HepG2 (cell line): ENCODE measurements at regions not wholly inside any gene's neighbourhood (a gene's known extent, or its start where the extent isn't known, plus 50 kb on each side); places are given as distances from the start of the nearest gene placed in this dataset.

ENCODE experiments used
- ATAC-seq: fragments of 200-7000 bp; cut with Tn5 transposase; 3 replicates; pipeline ENCODE4 v1.9.1; 2020; ENCODE audit warnings: mild to moderate bottlenecking, moderate library complexity
- BruUV-seq: library from RNA; stranded (reverse); fragments of 400-500 nt; replicated peaks from 2 replicates; lab custom pipeline; 2021; lab: Mats Ljungman, UMichigan
- CTCF ChIA-PET: fragments of 300-600 bp; formaldehyde crosslinking; extraction: SDS; loops from one replicate; lab custom pipeline; 2021; ENCODE audit warnings: low total read pairs, inconsistent platforms, low intra/inter-chr PET ratio; lab: Yijun Ruan, JAX
- POLR2A ChIA-PET: fragments of 350-600 bp; sonication (Branson Sonifier 250); formaldehyde crosslinking; loops from one replicate; lab custom pipeline; 2020; ENCODE audit warnings: antibody characterized with exemption, inconsistent platforms; lab: Yijun Ruan, JAX
- DNase-seq: peaks from one replicate; pipeline ENCODE4 v3.0.0-alpha.2; 2015; ENCODE audit warnings: low spot score
- FAIRE-seq: peaks from 3 replicates; lab custom pipeline; 2011; peaks lifted over from hg19 to GRCh38; lab: Jason Lieb, UNC
- H2AFZ ChIP-seq: one replicate; pipeline ENCODE4 v1.6.1; 2011; ENCODE audit warnings: low read length, inconsistent platforms
- H3K27ac ChIP-seq: fragments of 300-600 bp; 3 replicates; pipeline ENCODE4 v1.8.0; 2011; ENCODE audit warnings: mixed run types, mild to moderate bottlenecking, mixed read lengths, low read length, inconsistent platforms; ENCODE audit not compliant: insufficient read depth; ENCODE audit errors: extremely low read length
- H3K27me3 ChIP-seq, 2 experiments: fragments of 200-600 bp in 1 of 2; 2 replicates in 1 of 2; 3 replicates in 1 of 2; pipeline versions ENCODE4 v1.6.0 to v1.8.0; 2011; ENCODE audit warnings: low read length in 2 of 2, mild to moderate bottlenecking in 2 of 2, moderate library complexity in 2 of 2, inconsistent platforms in 1 of 2; ENCODE audit not compliant: insufficient read depth in 2 of 2, control insufficient read depth in 1 of 2
- H3K36me3 ChIP-seq, 2 experiments: fragments of 200-600 bp in 1 of 2; replicated peaks in 1 of 2; 2 replicates in 1 of 2; 3 replicates in 1 of 2; pipeline versions ENCODE4 v1.5.1 to v1.8.0; 2011; ENCODE audit warnings: low read length in 2 of 2, inconsistent platforms in 1 of 2; ENCODE audit not compliant: insufficient read depth in 2 of 2, control insufficient read depth in 1 of 2
- H3K4me1 ChIP-seq: 2 replicates; pipeline ENCODE4 v1.5.1; 2012; ENCODE audit warnings: low read length, inconsistent platforms; ENCODE audit not compliant: insufficient read depth
- H3K4me2 ChIP-seq: 2 replicates; pipeline ENCODE4 v1.6.0; 2011; ENCODE audit warnings: low read depth, low read length, inconsistent platforms
- H3K4me3 ChIP-seq, 3 experiments: fragments of 200-600 bp in 1 of 3; sonication (generic), shearing (Covaris generic) in 1 of 3; replicated peaks in 1 of 3; 2 replicates each; pipeline ENCODE4 v1.5.1; 2011 to 2016; ENCODE audit warnings: low read length in 3 of 3, inconsistent platforms in 2 of 3, low read depth in 2 of 3, mild to moderate bottlenecking in 2 of 3, control low read depth in 1 of 3, mixed read lengths in 1 of 3; ENCODE audit not compliant: insufficient read depth in 1 of 3
- H3K79me2 ChIP-seq: one replicate; pipeline ENCODE4 v1.6.1; 2011; ENCODE audit warnings: low read length, inconsistent platforms; ENCODE audit not compliant: insufficient read depth
- H3K9ac ChIP-seq: 2 replicates; pipeline ENCODE4 v1.6.0; 2011; ENCODE audit warnings: mild to moderate bottlenecking, low read depth, low read length, inconsistent platforms; ENCODE audit not compliant: insufficient read depth
- H3K9me3 ChIP-seq: 2 replicates; pipeline ENCODE4 v1.5.1; 2012; ENCODE audit warnings: mild to moderate bottlenecking, low read length
- H4K20me1 ChIP-seq: 2 replicates; pipeline ENCODE4 v1.6.0; 2011; ENCODE audit warnings: inconsistent platforms, mild to moderate bottlenecking, low read length, moderate library complexity; ENCODE audit not compliant: insufficient read depth
- CENPX ChIP-seq: sonication (generic); formaldehyde crosslinking; IDR thresholded peaks from 2 replicates; pipeline ENCODE4 v1.9.0; 2021; ENCODE audit warnings: mild to moderate bottlenecking, missing genetic modification reagents, moderate library complexity
- ISL2 ChIP-seq: sonication (generic); formaldehyde crosslinking; IDR thresholded peaks from 2 replicates; pipeline ENCODE4 v1.5.0; 2020; ENCODE audit warnings: missing genetic modification reagents
- KAT7 ChIP-seq: IDR thresholded peaks from 2 replicates; pipeline ENCODE4 v1.6.1; 2018; ENCODE audit warnings: borderline replicate concordance, missing compliant biosample characterization
- PRPF4 ChIP-seq: fragments of 200-400 bp; formaldehyde crosslinking; IDR thresholded peaks from 2 replicates; pipeline ENCODE4 v1.6.1; 2016; ENCODE audit warnings: low read length, low read depth; ENCODE audit not compliant: poor library complexity, severe bottlenecking
- ZNF614 ChIP-seq: IDR thresholded peaks from 2 replicates; pipeline ENCODE4 v1.6.1; 2018; ENCODE audit warnings: missing biosample characterization, missing genetic modification reagents, inconsistent platforms, borderline replicate concordance
- WGBS: methylation state at CpG from one replicate; pipeline ENCODE4 v1.1.6; 2017; ENCODE audit warnings: low lambda C conversion rate; 5-methylcytosine and 5-hydroxymethylcytosine counted together
- in situ Hi-C: cut with HindIII; loops from 2 replicates; pipeline ENCODE4 v1.10.0; 2017; ENCODE audit warnings: low pct_unique_long_range_greater_than_20kb; ENCODE audit not compliant: extremely low pct_ligation_motif_present
- intact Hi-C: fragments of 100-400 bp; cut with micrococcal nuclease; formaldehyde crosslinking; loops from one replicate; pipeline ENCODE4 v1.10.0; 2022; ENCODE audit not compliant: unreplicated experiment
- TF ChIP-seq, protein P1 (sequence below): sonication (generic); formaldehyde crosslinking; IDR thresholded peaks from 2 replicates; pipeline ENCODE4 v1.4.0; 2020; ENCODE audit warnings: mild to moderate bottlenecking, missing genetic modification reagents
- TF ChIP-seq, protein P2 (sequence below): sonication (generic); formaldehyde crosslinking; conservative IDR thresholded peaks from 2 replicates; pipeline ENCODE4 v1.4.0; 2020; ENCODE audit warnings: missing genetic modification reagents
- TF ChIP-seq, protein P3 (sequence below): IDR thresholded peaks from 2 replicates; pipeline ENCODE4 v1.6.1; 2012; ENCODE audit warnings: inconsistent platforms

DNA sequence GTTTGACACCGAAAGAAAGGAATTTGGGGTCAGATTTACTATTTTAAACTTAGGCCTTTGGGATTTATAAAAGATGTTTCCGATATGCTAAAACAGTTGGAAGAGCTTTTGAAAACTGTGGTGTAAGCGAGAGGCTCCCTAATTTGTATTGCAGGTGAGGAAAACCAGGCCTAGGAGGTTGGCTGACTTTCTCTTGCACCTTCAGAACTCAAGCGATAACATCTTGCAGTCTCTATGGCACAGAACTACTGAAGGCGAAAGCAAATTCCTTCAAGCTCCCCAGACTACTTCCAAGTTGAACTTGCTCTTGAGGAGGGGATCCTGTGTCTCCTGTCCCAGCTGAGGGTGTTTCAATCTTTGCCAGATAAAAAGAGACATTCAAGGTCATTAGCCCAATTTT lies 685.7 kb downstream of the ADGRL2 start:
- no peaks in the 10 kb centered on the region for H3K36me3 ChIP-seq
- H3K4me2 ChIP-seq = no peak overlapping the region
- DNase-seq (no peak), ATAC-seq (no peak), FAIRE-seq (no peak)
- intact Hi-C loops (no loop called here), in situ Hi-C loops (no loop called here)
- no peak overlapping the region for H3K4me3 ChIP-seq
- no peaks in the 10 kb centered on the region for H4K20me1 ChIP-seq
- no peaks in the 10 kb centered on the region for H3K79me2 ChIP-seq
- TF ChIP-seq, protein P1, sequence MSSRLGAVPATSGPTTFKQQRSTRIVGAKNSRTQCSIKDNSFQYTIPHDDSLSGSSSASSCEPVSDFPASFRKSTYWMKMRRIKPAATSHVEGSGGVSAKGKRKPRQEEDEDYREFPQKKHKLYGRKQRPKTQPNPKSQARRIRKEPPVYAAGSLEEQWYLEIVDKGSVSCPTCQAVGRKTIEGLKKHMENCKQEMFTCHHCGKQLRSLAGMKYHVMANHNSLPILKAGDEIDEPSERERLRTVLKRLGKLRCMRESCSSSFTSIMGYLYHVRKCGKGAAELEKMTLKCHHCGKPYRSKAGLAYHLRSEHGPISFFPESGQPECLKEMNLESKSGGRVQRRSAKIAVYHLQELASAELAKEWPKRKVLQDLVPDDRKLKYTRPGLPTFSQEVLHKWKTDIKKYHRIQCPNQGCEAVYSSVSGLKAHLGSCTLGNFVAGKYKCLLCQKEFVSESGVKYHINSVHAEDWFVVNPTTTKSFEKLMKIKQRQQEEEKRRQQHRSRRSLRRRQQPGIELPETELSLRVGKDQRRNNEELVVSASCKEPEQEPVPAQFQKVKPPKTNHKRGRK = no peak
- TF ChIP-seq ZNF614 (no peak), ISL2 (CRISPR knock-in tag) (no peak), PRPF4 (no peak), CENPX (CRISPR knock-in tag) (no peak), KAT7 (CRISPR knock-in tag) (no peak)
- TF ChIP-seq, protein P2, sequence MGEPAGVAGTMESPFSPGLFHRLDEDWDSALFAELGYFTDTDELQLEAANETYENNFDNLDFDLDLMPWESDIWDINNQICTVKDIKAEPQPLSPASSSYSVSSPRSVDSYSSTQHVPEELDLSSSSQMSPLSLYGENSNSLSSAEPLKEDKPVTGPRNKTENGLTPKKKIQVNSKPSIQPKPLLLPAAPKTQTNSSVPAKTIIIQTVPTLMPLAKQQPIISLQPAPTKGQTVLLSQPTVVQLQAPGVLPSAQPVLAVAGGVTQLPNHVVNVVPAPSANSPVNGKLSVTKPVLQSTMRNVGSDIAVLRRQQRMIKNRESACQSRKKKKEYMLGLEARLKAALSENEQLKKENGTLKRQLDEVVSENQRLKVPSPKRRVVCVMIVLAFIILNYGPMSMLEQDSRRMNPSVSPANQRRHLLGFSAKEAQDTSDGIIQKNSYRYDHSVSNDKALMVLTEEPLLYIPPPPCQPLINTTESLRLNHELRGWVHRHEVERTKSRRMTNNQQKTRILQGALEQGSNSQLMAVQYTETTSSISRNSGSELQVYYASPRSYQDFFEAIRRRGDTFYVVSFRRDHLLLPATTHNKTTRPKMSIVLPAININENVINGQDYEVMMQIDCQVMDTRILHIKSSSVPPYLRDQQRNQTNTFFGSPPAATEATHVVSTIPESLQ = no peak
- TF ChIP-seq, protein P3, sequence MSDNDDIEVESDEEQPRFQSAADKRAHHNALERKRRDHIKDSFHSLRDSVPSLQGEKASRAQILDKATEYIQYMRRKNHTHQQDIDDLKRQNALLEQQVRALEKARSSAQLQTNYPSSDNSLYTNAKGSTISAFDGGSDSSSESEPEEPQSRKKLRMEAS = no peak
- no TSS peak for BruUV-seq
- no peak overlapping the region for H2AFZ ChIP-seq
- ChIA-PET POLR2A (no interaction called here), CTCF (no interaction called here)
- H3K9me3 ChIP-seq = peaks cover 79% of the 10 kb centered on the region
- H3K9ac ChIP-seq = no peak overlapping the region
- no peak overlapping the region for H3K27ac ChIP-seq
- 39% methylated on average over 5 of the region's 5 CpGs for WGBS
- H3K4me1 ChIP-seq = no peaks in the 10 kb centered on the region
- no peaks in the 10 kb centered on the region for H3K27me3 ChIP-seq
